Left forelimb (tissue), 1 donor: ENCODE measurements at regions not wholly inside any gene's neighbourhood (a gene's known extent, or its start where the extent isn't known, plus 50 kb on each side); places are given as distances from the start of the nearest gene placed in this dataset.
"Not testable (repeated sequence)": the region's sequence is repeated elsewhere in the genome, so short reads cannot be mapped to it uniquely, and the experiment has no call there.

Experiments
- DNase-seq: peaks from one replicate; pipeline ENCODE4 v3.0.0-alpha.2; 2018; ENCODE audit warnings: low spot score

GRCh38 chr5:81826128-81826527 is 75.2 kb upstream of the SSBP2 start:
- no peak for DNase-seq

GRCh38 chr5:81825237-81825636 is 74.3 kb upstream of the SSBP2 start:
- DNase-seq = no peak

- DNase-seq = not testable (repeated sequence)
Observed at GRCh38 chr5:81823736-81824135, 72.8 kb upstream of the SSBP2 start.

GRCh38 chr5:81820863-81821262 is 70.0 kb upstream of the SSBP2 start:
- no peak for DNase-seq

GRCh38 chr5:81820318-81820636 is 69.4 kb upstream of the SSBP2 start:
- no peak for DNase-seq

- DNase-seq = no peak
Observed at GRCh38 chr5:81819556-81820317, 68.8 kb upstream of the SSBP2 start.

- DNase-seq = no peak
Observed at GRCh38 chr5:81817980-81818379, 67.1 kb upstream of the SSBP2 start.

GRCh38 chr5:81817086-81817485 is 66.2 kb upstream of the SSBP2 start:
- DNase-seq = no peak

- no peak for DNase-seq
Observed at GRCh38 chr5:81815321-81815720, 64.4 kb upstream of the SSBP2 start.

GRCh38 chr5:81808106-81808505 is 57.2 kb upstream of the SSBP2 start:
- no peak for DNase-seq

- DNase-seq = no peak
Observed at GRCh38 chr5:81805086-81805485, 54.2 kb upstream of the SSBP2 start.

- no peak for DNase-seq
Observed at GRCh38 chr5:81803812-81804211, 52.9 kb upstream of the SSBP2 start.

GRCh38 chr5:81802625-81803024 is 51.7 kb upstream of the SSBP2 start:
- no peak for DNase-seq

GRCh38 chr5:81802020-81802419 is 51.1 kb upstream of the SSBP2 start:
- DNase-seq = no peak

GRCh38 chr5:81800797-81801196 is 49.9 kb upstream of the SSBP2 start:
- no peak for DNase-seq
